ENCODE measurements at regions not wholly inside any gene's neighbourhood (a gene's known extent, or its start where the extent isn't known, plus 50 kb on each side); places are given as distances from the start of the nearest gene placed in this dataset.

DNA sequence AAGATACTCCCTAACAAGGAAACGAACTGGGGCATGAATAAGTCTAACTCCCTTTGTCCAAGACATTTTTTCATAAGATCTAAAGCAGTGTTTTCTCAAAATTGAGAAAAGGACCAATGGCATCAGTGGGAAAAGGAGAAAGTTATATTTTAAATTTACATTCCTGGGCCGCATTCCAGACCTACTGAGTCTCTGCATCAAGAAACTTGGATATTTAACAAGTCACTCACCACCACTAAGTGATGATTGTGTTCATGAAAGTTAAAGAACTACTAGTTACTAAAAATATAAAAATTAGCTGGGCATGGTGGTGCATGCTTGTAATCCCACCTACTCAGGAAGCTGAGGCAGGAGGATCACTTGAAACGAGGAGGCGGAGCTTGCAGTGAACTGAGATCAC lies 149.6 kb upstream of the MEOX2 start:
- TF ChIP-seq, protein P1, sequence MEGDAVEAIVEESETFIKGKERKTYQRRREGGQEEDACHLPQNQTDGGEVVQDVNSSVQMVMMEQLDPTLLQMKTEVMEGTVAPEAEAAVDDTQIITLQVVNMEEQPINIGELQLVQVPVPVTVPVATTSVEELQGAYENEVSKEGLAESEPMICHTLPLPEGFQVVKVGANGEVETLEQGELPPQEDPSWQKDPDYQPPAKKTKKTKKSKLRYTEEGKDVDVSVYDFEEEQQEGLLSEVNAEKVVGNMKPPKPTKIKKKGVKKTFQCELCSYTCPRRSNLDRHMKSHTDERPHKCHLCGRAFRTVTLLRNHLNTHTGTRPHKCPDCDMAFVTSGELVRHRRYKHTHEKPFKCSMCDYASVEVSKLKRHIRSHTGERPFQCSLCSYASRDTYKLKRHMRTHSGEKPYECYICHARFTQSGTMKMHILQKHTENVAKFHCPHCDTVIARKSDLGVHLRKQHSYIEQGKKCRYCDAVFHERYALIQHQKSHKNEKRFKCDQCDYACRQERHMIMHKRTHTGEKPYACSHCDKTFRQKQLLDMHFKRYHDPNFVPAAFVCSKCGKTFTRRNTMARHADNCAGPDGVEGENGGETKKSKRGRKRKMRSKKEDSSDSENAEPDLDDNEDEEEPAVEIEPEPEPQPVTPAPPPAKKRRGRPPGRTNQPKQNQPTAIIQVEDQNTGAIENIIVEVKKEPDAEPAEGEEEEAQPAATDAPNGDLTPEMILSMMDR (conservative IDR thresholded peaks at IDR 0.05; ENCODE audit: low read length): no peak
- no peak for TF ChIP-seq EZH2phosphoT487 (IDR thresholded peaks at IDR 0.05; ENCODE audit: borderline replicate concordance)
